ENCODE measurements at regions not wholly inside any gene's neighbourhood (a gene's known extent, or its start where the extent isn't known, plus 50 kb on each side); places are given as distances from the start of the nearest gene placed in this dataset.

DNA sequence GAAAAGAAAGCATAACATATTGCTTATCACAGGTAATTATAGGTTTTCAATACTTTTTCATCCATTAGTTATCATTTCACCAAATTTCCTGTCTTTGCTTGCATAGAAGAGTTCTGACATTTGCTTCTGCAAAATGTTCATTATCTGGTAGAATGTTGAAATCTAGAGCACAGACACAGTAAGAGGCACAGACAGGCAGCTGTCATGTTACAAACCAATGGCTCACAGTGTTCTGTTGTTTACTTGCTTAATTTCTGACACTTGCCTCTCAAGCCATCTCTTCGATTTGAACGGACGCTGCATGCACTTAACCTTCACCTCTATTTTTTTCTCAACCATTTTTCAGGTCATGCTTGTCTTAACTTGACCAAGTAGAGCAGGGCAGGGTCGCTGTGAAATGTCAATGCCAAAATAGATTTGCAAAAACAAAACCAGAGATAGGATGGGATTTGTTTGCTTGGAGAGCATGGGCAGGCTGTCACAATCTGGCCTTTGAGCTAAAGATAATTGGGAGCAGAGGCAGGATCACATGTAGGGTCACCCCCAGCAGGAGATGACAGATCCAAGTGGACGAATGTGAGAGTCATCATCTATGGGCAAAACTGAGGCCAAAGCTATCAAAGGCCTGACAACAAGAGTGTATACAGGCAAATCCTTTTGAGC is 292.3 kb downstream of the SMARCA1 start:
- dilution Hi-C loops (cut with MboI; ENCODE audit: extremely low pct_ligation_motif_present, low sequenced_read_pairs): no loop called here
- no peak for FAIRE-seq

DNA sequence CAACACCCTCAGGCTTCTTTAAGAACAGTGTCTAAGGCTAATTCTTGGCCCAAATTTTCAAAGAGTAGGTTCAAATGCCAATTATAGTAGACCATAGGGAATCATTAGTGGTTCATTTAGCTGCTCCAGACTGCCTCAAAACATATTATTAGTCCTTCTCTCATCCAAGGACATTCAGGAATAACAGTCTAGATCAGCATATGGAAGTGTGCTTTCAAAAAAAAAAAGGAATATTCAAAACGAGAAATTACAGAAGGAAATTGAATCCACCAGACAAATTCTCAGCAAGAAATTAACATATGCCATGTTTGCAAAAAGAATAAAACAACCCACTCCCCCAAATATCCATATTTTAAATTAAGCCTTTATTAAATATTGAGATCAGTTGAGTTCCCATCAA is 293.1 kb downstream of the SMARCA1 start:
- Histone ChIP-seq H3K9ac (ENCODE audit: control insufficient read depth, extremely low read depth, insufficient read depth, low read length) (no peak overlapping the region), H4K20me1 (ENCODE audit: control insufficient read depth, extremely low read depth, insufficient read depth, low read length) (no peaks in the 10 kb centered on the region), H3K79me2 (ENCODE audit: control insufficient read depth, insufficient read depth, low read length) (no peaks in the 10 kb centered on the region), H3K4me2 (ENCODE audit: control insufficient read depth, extremely low read depth, insufficient read depth, low read depth, low read length) (no peak overlapping the region), H3K4me1 (ENCODE audit: control insufficient read depth, extremely low read depth, insufficient read depth, low read length) (no peaks in the 10 kb centered on the region), H3K27ac (ENCODE audit: control insufficient read depth, insufficient read depth, low read length) (no peak overlapping the region), H3K9me1 (ENCODE audit: control insufficient read depth, extremely low read depth, insufficient read depth, low read length) (no peaks in the 10 kb centered on the region), H2AFZ (ENCODE audit: control insufficient read depth, low read length) (no peak overlapping the region), H3K4me3 (ENCODE audit: control insufficient read depth in 2 of 3, extremely low read depth in 1 of 3, insufficient read depth in 2 of 3, low read depth in 1 of 3, low read length in 3 of 3) (no peak overlapping the region), H3K9me3 (ENCODE audit: control insufficient read depth, low read depth, low read length) (no peaks in the 10 kb centered on the region), H3K27me3 (ENCODE audit: control insufficient read depth, extremely low read depth, insufficient read depth, low read length) (no peaks in the 10 kb centered on the region), H3K36me3 (ENCODE audit: control insufficient read depth in 2 of 2, extremely low read depth in 1 of 2, insufficient read depth in 2 of 2, low read length in 2 of 2) (no peaks in the 10 kb centered on the region)
- FAIRE-seq (no peak), DNase-seq (ENCODE audit: low read depth, low spot score) (no peak)
- dilution Hi-C loops (cut with MboI; ENCODE audit: extremely low pct_ligation_motif_present, low sequenced_read_pairs): no loop called here
- TF ChIP-seq, protein P1, sequence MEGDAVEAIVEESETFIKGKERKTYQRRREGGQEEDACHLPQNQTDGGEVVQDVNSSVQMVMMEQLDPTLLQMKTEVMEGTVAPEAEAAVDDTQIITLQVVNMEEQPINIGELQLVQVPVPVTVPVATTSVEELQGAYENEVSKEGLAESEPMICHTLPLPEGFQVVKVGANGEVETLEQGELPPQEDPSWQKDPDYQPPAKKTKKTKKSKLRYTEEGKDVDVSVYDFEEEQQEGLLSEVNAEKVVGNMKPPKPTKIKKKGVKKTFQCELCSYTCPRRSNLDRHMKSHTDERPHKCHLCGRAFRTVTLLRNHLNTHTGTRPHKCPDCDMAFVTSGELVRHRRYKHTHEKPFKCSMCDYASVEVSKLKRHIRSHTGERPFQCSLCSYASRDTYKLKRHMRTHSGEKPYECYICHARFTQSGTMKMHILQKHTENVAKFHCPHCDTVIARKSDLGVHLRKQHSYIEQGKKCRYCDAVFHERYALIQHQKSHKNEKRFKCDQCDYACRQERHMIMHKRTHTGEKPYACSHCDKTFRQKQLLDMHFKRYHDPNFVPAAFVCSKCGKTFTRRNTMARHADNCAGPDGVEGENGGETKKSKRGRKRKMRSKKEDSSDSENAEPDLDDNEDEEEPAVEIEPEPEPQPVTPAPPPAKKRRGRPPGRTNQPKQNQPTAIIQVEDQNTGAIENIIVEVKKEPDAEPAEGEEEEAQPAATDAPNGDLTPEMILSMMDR (optimal IDR thresholded peaks at IDR 0.05 in 1 of 3, IDR thresholded peaks at IDR 0.05 in 1 of 3, conservative IDR thresholded peaks at IDR 0.05 in 1 of 3; ENCODE audit: extremely low read depth in 1 of 3, insufficient read depth in 2 of 3, low read length in 3 of 3): no peak
- no peak for TF ChIP-seq EZH2 (IDR thresholded peaks at IDR 0.05; ENCODE audit: low read length)

More for the DNA sequence above, 292.3 kb downstream of the SMARCA1 start:
- H3K9me3 ChIP-seq (ENCODE audit: control insufficient read depth, low read depth, low read length): no peaks in the 10 kb centered on the region
- no peak overlapping the region for H3K4me2 ChIP-seq (ENCODE audit: control insufficient read depth, extremely low read depth, insufficient read depth, low read depth, low read length)
- H3K4me1 ChIP-seq (ENCODE audit: control insufficient read depth, extremely low read depth, insufficient read depth, low read length): no peaks in the 10 kb centered on the region
- no peaks in the 10 kb centered on the region for H3K9me1 ChIP-seq (ENCODE audit: control insufficient read depth, extremely low read depth, insufficient read depth, low read length)
- H3K27ac ChIP-seq (ENCODE audit: control insufficient read depth, insufficient read depth, low read length): no peak overlapping the region
- no peaks in the 10 kb centered on the region for H3K36me3 ChIP-seq (ENCODE audit: control insufficient read depth in 2 of 2, extremely low read depth in 1 of 2, insufficient read depth in 2 of 2, low read length in 2 of 2)
- no peaks in the 10 kb centered on the region for H3K27me3 ChIP-seq (ENCODE audit: control insufficient read depth, extremely low read depth, insufficient read depth, low read length)
- H3K9ac ChIP-seq (ENCODE audit: control insufficient read depth, extremely low read depth, insufficient read depth, low read length): no peak overlapping the region
- TF ChIP-seq EZH2 (IDR thresholded peaks at IDR 0.05; ENCODE audit: low read length): no peak
- TF ChIP-seq, protein P1 (optimal IDR thresholded peaks at IDR 0.05 in 1 of 3, IDR thresholded peaks at IDR 0.05 in 1 of 3, conservative IDR thresholded peaks at IDR 0.05 in 1 of 3; ENCODE audit: extremely low read depth in 1 of 3, insufficient read depth in 2 of 3, low read length in 3 of 3): no peak
- no peak for DNase-seq (ENCODE audit: low read depth, low spot score)
- H3K79me2 ChIP-seq (ENCODE audit: control insufficient read depth, insufficient read depth, low read length): no peaks in the 10 kb centered on the region
- no peak overlapping the region for H3K4me3 ChIP-seq (ENCODE audit: control insufficient read depth in 2 of 3, extremely low read depth in 1 of 3, insufficient read depth in 2 of 3, low read depth in 1 of 3, low read length in 3 of 3)
- no peak overlapping the region for H2AFZ ChIP-seq (ENCODE audit: control insufficient read depth, low read length)
- no peaks in the 10 kb centered on the region for H4K20me1 ChIP-seq (ENCODE audit: control insufficient read depth, extremely low read depth, insufficient read depth, low read length)

All from keratinocyte (primary cell).